ENCODE measurements at regions not wholly inside any gene's neighbourhood (a gene's known extent, or its start where the extent isn't known, plus 50 kb on each side); places are given as distances from the start of the nearest gene placed in this dataset.

DNA sequence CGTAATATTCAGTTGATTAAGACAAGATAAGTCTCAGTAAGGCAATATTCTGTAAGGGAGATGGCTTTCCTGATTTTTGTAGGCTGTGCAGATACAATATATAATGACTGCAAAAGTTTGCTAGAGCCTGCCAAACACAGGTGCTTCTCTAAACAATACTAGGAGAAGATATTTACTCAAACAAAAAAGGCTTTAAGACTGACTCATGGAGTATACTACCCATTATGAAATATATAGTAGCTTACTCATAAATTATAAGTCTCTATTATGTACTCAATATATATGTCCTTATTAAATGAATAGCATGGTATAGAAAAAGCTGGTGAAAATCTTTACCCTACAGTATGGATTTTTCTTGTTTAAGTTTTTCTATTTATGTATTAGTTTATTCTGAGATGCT, 93.2 kb upstream of the IL15 start (continued):
- no peak for TF ChIP-seq RBM39 (optimal IDR thresholded peaks at IDR 0.05; ENCODE audit: low read depth, low read length)
- no peak for TF ChIP-seq STAT5B (CRISPR knock-in tag; IDR thresholded peaks at IDR 0.05)
- TF ChIP-seq, protein P1, sequence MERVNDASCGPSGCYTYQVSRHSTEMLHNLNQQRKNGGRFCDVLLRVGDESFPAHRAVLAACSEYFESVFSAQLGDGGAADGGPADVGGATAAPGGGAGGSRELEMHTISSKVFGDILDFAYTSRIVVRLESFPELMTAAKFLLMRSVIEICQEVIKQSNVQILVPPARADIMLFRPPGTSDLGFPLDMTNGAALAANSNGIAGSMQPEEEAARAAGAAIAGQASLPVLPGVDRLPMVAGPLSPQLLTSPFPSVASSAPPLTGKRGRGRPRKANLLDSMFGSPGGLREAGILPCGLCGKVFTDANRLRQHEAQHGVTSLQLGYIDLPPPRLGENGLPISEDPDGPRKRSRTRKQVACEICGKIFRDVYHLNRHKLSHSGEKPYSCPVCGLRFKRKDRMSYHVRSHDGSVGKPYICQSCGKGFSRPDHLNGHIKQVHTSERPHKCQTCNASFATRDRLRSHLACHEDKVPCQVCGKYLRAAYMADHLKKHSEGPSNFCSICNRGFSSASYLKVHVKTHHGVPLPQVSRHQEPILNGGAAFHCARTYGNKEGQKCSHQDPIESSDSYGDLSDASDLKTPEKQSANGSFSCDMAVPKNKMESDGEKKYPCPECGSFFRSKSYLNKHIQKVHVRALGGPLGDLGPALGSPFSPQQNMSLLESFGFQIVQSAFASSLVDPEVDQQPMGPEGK (CRISPR knock-in tag; IDR thresholded peaks at IDR 0.05; ENCODE audit: borderline replicate concordance) = no peak
- TF ChIP-seq CREB3L1 (IDR thresholded peaks at IDR 0.05; ENCODE audit: borderline replicate concordance, low read depth) = no peak

DNA sequence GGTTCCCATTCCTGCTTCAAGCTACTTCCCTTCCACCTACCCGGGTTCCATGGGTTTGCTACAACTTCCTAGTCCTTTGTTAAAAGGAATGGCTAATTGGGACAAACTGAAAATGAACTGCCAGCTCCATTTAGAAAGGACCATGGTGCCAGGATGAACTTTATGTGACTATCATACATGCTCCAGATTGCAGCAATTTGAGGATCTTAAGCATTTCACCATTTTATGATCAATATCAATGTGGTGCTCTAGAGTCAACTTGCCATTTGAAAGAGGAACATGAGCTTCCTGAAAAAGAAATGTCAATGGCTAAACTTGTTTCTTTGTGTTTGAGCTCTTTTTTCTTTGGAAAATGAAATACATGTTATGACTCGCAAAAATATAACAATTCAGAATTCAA, 92.7 kb upstream of the IL15 start:
- Histone ChIP-seq H4K20me1 (replicated peaks; ENCODE audit: control insufficient read depth, insufficient read depth, low read length) (no peaks in the 10 kb centered on the region), H3K36me3 (ENCODE audit: control insufficient read depth, insufficient read depth, low read length) (no peaks in the 10 kb centered on the region), H3K79me2 (ENCODE audit: control insufficient read depth, insufficient read depth, low read length) (no peaks in the 10 kb centered on the region), H3K9me3 (replicated peaks; ENCODE audit: control insufficient read depth, insufficient read depth, low read depth, low read length) (no peaks in the 10 kb centered on the region), H3K4me2 (ENCODE audit: insufficient read depth, low read length) (no peak overlapping the region), H3K27me3 (ENCODE audit: control insufficient read depth in 2 of 2, insufficient read depth in 2 of 2, low read length in 2 of 2) (no peaks in the 10 kb centered on the region), H3K4me3 (no peak overlapping the region), H3K9ac (ENCODE audit: insufficient read depth in 1 of 2, low read depth in 2 of 2, low read length in 2 of 2) (no peak overlapping the region), H2AFZ (ENCODE audit: low read depth, low read length) (no peak overlapping the region), H3K9me1 (ENCODE audit: control insufficient read depth, insufficient read depth, low read length) (no peaks in the 10 kb centered on the region), H3K4me1 (replicated peaks in 1 of 2; ENCODE audit: control insufficient read depth in 2 of 2, insufficient read depth in 2 of 2, low read length in 2 of 2) (no peaks in the 10 kb centered on the region), H3K27ac (ENCODE audit: extremely low read depth, low read depth, low read length) (no peak overlapping the region)
- ChIA-PET POLR2A (no interaction called here), CTCF (ENCODE audit: low intra/inter-chr PET ratio) (no interaction called here)
- BruUV-seq (replicated peaks) = no TSS peak
- WGBS (ENCODE audit: insufficient coverage, low coverage, missing lambda C conversion rate) = 0% methylated on average over 2 of the region's 2 CpGs
- in situ Hi-C loops (cut with MboI) = no loop called here
- no peak for ATAC-seq
- no peak for DNase-seq (ENCODE audit: extremely low read depth in 1 of 4, low spot score in 3 of 4)
- no peak for FAIRE-seq
- intact Hi-C loops (cut with micrococcal nuclease) = no loop called here
- TF ChIP-seq YY1 (IDR thresholded peaks at IDR 0.05; ENCODE audit: borderline replicate concordance in 1 of 3, control insufficient read depth in 1 of 3, extremely low read depth in 1 of 3, insufficient read depth in 3 of 3, insufficient read length in 1 of 3, insufficient replicate concordance in 2 of 3, low read depth in 1 of 3, low read length in 2 of 3) (no peak), NKRF (IDR thresholded peaks at IDR 0.05; ENCODE audit: borderline replicate concordance) (no peak), CREB1 (IDR thresholded peaks at IDR 0.05) (no peak), CREB1 (CRISPR knock-in tag; IDR thresholded peaks at IDR 0.05) (no peak), CAMTA2 (CRISPR knock-in tag; conservative IDR thresholded peaks at IDR 0.05) (no peak), MAFK (IDR thresholded peaks at IDR 0.05; ENCODE audit: low read length) (no peak), SAFB2 (IDR thresholded peaks at IDR 0.05; ENCODE audit: borderline replicate concordance, low read depth, low read length, severe bottlenecking) (no peak)
- TF ChIP-seq, protein P2, sequence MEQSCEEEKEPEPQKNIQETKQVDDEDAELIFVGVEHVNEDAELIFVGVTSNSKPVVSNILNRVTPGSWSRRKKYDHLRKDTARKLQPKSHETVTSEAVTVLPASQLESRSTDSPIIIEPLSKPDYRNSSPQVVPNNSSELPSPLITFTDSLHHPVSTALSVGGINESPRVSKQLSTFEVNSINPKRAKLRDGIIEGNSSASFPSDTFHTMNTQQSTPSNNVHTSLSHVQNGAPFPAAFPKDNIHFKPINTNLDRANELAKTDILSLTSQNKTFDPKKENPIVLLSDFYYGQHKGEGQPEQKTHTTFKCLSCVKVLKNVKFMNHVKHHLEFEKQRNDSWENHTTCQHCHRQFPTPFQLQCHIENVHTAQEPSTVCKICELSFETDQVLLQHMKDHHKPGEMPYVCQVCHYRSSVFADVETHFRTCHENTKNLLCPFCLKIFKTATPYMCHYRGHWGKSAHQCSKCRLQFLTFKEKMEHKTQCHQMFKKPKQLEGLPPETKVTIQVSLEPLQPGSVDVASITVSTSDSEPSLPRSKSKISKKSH (CRISPR knock-in tag; IDR thresholded peaks at IDR 0.05) = no peak
